ENCODE measurements at regions not wholly inside any gene's neighbourhood (a gene's known extent, or its start where the extent isn't known, plus 50 kb on each side); places are given as distances from the start of the nearest gene placed in this dataset.
"Not testable (repeated sequence)": the region's sequence is repeated elsewhere in the genome, so short reads cannot be mapped to it uniquely, and the experiment has no call there.

DNA sequence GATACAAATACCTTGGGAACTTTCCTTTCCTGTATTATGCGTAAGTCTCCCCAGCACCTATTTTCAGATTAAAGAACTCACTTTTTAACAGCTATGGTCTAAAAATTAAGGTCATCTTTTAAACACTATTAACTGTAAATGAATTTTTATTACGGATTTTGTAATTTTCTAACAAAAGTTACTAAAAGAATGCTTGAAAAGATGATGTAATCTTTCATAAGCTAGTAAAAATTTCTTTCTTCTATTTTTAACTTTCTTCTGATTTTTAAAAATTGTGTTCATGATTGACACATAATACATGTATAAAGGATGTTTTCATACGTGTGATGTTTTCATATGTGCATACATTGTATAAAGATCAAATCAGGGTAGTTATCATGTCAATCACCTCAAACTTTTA, 291.2 kb upstream of the MBL2 start:
- H3K27ac Mint-ChIP-seq, result no peak overlapping the region
- H3K4me1 Mint-ChIP-seq (ENCODE audit: low read depth), result no peaks in the 10 kb centered on the region
- TF ChIP-seq, protein P1, sequence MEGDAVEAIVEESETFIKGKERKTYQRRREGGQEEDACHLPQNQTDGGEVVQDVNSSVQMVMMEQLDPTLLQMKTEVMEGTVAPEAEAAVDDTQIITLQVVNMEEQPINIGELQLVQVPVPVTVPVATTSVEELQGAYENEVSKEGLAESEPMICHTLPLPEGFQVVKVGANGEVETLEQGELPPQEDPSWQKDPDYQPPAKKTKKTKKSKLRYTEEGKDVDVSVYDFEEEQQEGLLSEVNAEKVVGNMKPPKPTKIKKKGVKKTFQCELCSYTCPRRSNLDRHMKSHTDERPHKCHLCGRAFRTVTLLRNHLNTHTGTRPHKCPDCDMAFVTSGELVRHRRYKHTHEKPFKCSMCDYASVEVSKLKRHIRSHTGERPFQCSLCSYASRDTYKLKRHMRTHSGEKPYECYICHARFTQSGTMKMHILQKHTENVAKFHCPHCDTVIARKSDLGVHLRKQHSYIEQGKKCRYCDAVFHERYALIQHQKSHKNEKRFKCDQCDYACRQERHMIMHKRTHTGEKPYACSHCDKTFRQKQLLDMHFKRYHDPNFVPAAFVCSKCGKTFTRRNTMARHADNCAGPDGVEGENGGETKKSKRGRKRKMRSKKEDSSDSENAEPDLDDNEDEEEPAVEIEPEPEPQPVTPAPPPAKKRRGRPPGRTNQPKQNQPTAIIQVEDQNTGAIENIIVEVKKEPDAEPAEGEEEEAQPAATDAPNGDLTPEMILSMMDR (IDR thresholded peaks at IDR 0.05), result no peak
- H3K36me3 Mint-ChIP-seq (ENCODE audit: low read depth), result no peaks in the 10 kb centered on the region
- H3K9me3 Mint-ChIP-seq, result peaks cover 31% of the 10 kb centered on the region
- no peak overlapping the region for H3K4me3 Mint-ChIP-seq
- H3K27me3 Mint-ChIP-seq (ENCODE audit: insufficient read depth), result no peaks in the 10 kb centered on the region
- DNase-seq, result no peak

DNA sequence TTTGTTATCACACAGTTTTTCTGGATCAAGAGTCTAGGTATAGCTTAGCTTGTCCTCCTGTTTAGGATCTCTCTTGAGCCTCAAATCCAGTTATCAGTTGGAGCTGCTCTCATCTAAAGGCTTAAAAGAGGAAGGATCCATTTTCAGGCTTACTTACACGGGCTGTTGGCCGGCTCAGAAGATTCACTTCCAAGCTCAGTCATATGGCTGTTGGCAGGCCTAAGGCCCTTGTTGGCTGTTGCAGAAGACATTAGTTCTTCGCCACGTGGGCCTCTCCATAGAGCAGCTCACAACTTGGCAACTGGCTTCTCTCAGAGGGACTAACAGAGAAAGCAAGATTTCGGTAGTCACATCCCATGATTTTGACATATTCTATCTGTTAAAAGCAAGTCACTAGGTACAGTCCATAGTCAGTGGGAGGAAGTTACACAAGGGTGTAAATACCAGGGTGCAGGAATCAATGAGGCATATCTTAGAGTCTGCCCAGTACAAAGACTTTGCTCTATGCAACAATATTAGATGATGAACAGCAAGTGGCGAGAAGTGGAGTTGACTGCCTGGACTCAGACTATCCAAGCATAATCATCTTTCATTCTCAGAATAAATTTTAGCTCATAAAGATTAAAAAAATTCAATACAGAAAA, 280.1 kb upstream of the MBL2 start:
- Mint-ChIP-seq H3K9me3 (peaks cover 19% of the 10 kb centered on the region; the same call in 1 of the 2 replicates), H3K36me3 (ENCODE audit: low read depth) (no peaks in the 10 kb centered on the region), H3K4me1 (ENCODE audit: low read depth) (no peaks in the 10 kb centered on the region), H3K27ac (no peak overlapping the region), H3K27me3 (ENCODE audit: insufficient read depth) (no peaks in the 10 kb centered on the region), H3K4me3 (no peak overlapping the region)
- DNase-seq, result no peak
- TF ChIP-seq, protein P1 (IDR thresholded peaks at IDR 0.05), result no peak

DNA sequence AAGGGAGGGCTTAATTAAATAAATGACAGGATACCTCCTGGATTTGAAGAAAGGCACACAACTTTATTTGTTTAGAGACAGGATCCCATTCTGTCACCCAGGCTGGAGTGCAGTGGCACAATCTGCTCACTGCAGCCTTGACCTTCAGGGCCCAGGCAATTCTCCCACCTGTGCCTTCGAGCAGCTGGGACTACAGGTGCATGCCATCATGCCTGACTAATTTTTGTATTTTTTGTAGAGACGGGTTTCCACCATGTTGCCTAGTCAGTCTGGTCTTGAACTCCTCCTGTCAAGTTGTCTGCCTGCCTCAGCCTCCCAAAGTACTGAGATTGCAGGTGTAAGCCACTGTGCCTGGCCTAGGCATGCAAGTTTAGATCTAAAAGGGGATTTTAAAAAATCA, 272.7 kb upstream of the MBL2 start:
- H3K27me3 Mint-ChIP-seq (ENCODE audit: insufficient read depth), result peaks cover 3% of the 10 kb centered on the region
- peaks cover 9% of the 10 kb centered on the region; the same call in 1 of the 2 replicates for H3K9me3 Mint-ChIP-seq
- no peaks in the 10 kb centered on the region for H3K36me3 Mint-ChIP-seq (ENCODE audit: low read depth)
- no peaks in the 10 kb centered on the region for H3K4me1 Mint-ChIP-seq (ENCODE audit: low read depth)
- H3K4me3 Mint-ChIP-seq, result no peak overlapping the region
- TF ChIP-seq, protein P1 (IDR thresholded peaks at IDR 0.05), result no peak
- no peak overlapping the region for H3K27ac Mint-ChIP-seq
- DNase-seq, result no peak

DNA sequence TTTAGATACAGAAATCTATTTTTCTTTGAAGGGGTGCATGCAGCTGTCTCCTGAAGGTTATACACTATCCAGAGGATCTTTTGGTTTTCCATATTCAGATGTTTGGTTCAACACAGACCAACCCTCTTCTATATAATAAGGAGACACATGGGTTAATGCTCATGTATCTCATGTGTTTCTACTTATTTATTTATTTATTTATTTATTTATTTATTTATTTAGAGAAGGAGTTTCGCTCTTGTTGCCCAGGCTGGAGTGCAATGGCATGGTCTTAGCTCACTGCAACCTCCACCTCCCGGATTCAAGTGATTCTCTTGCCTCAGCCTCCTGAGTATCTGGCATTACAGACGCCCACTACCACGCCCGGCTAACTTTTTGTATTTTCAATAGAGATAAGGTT, 263.2 kb upstream of the MBL2 start:
- not testable (repeated sequence) for H3K9me3 Mint-ChIP-seq; H3K27me3 Mint-ChIP-seq (ENCODE audit: insufficient read depth); DNase-seq; H3K4me3 Mint-ChIP-seq; H3K4me1 Mint-ChIP-seq (ENCODE audit: low read depth); H3K27ac Mint-ChIP-seq; H3K36me3 Mint-ChIP-seq (ENCODE audit: low read depth)

DNA sequence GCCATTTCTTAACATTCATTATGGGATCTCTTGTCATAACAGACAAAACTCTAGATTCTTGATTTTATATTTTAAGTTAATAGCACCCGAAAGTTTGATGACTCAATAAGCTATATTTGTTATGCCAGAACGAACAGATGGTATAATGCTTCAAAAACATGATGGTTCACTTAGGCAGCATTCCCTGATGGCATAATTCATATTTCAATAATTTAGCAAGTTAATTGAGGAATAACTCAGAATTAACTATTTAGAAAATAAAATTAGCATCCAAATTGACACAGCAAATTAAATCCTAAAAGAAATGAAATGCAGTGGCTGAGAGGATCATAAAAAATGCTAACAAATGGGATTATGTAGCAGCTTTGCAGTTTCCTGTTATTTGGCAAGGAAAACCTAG, 260.8 kb upstream of the MBL2 start:
- TF ChIP-seq, protein P1 (IDR thresholded peaks at IDR 0.05), result no peak
- Mint-ChIP-seq H3K4me3 (no peak overlapping the region), H3K27me3 (ENCODE audit: insufficient read depth) (no peaks in the 10 kb centered on the region), H3K27ac (no peak overlapping the region), H3K9me3 (peaks cover 5% of the 10 kb centered on the region; the same call in 1 of the 2 replicates), H3K4me1 (ENCODE audit: low read depth) (no peaks in the 10 kb centered on the region; the same call in 1 of the 2 replicates), H3K36me3 (ENCODE audit: low read depth) (no peaks in the 10 kb centered on the region)
- DNase-seq, result no peak

DNA sequence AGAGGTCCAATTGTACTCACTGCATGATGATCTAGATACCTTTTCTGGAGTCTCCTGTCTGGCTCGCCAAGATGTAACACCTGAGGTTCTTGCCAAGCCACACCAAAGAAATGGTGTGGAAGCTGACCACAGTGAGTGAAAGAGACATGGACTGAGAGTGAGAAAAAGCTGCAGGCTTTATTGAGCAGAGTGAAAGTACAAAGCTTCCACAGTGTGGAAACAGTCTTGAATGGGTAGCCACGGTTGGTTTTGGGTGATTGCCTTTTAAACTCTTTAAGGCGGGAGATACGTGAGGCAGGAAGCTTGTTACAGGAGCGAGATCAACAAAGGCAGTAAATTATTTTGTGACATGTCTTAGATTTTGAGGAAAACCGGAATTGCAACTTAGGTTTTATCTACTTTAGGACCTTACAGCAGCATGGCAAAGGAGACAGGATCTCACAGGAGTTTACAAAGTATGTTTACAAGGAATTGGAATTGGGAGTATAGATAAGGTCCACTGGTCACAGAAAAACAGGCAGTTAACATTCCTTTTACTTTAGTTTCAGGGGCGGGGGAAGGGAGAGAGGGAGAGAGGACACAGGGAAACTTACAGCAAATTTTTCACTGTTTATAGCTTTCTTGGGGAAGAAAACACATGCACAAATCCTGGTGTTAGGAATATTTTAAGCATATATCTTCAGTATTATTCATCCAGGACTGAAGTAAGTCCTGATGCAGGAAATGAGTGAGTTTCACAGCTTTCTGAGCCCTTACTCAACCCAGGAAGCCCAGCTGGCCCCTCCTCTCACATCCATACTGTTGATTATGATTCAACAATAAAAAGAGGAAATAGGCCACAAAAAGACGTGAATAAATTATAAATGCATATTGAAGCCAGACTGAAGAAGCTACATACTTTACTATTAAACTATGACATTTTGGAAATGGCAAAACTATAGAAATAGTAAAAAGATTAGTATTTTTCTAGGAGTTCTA, 257.6 kb upstream of the MBL2 start:
- H3K27ac Mint-ChIP-seq, result peak overlapping the region; percentile 45; the same call in 1 of the 2 replicates
- H3K9me3 Mint-ChIP-seq; H3K4me3 Mint-ChIP-seq; H3K27me3 Mint-ChIP-seq (ENCODE audit: insufficient read depth); H3K36me3 Mint-ChIP-seq (ENCODE audit: low read depth); H3K4me1 Mint-ChIP-seq (ENCODE audit: low read depth): not testable (repeated sequence)
- peak; percentile 20 for DNase-seq

Data from HFFc6 (cell line).